Testis (tissue), 2 donors: ENCODE measurements at regions not wholly inside any gene's neighbourhood (a gene's known extent, or its start where the extent isn't known, plus 50 kb on each side); places are given as distances from the start of the nearest gene placed in this dataset.

Experiments used
- DNase-seq: peaks from one replicate; pipeline ENCODE4 v3.0.0-alpha.2; 2019
- H3K27ac ChIP-seq, 2 donors: fragments of 200-600 bp; sonication (generic); one replicate each; pipeline ENCODE4 v1.5.1; 2019
- H3K27me3 ChIP-seq: fragments of 200-600 bp; sonication (generic); one replicate; pipeline ENCODE4 v1.5.1; 2019
- H3K36me3 ChIP-seq: fragments of 200-600 bp; sonication (generic); one replicate; pipeline ENCODE4 v1.5.1; 2017; ENCODE audit warnings: low read depth; ENCODE audit errors: missing control alignments
- H3K4me1 ChIP-seq: fragments of 200-600 bp; sonication (generic); one replicate; pipeline ENCODE4 v1.5.1; 2019
- H3K4me3 ChIP-seq, 2 donors: fragments of 200-600 bp; sonication (generic); one replicate each; pipeline ENCODE4 v1.5.1; 2017 to 2019
- H3K9me3 ChIP-seq: fragments of 200-600 bp; sonication (generic); one replicate; pipeline ENCODE4 v1.5.1; 2017
- POLR2A ChIP-seq: fragments of 450-650 bp; IDR thresholded peaks from one replicate; pipeline ENCODE4 v1.6.1; 2017; ENCODE audit warnings: antibody characterized with exemption, mild to moderate bottlenecking, moderate library complexity
- WGBS, 2 donors: methylation state at CpG; one replicate each; pipeline ENCODE4 v1.1.5; 2018; 5-methylcytosine and 5-hydroxymethylcytosine counted together
- intact Hi-C: fragments of 100-400 bp; cut with DNase I; formaldehyde crosslinking; loops from one replicate; pipeline ENCODE4 v1.15.1; 2023; ENCODE audit warnings: low total_unique reads
- TF ChIP-seq, protein P1 (sequence below), 3 experiments: fragments of 450-650 bp in 2 of 3; fragments of 200-600 bp in 1 of 3; sonication (generic) in 1 of 3; IDR thresholded peaks; one replicate each; pipeline ENCODE4 v1.5.1; 2016 to 2019; ENCODE audit warnings: antibody characterized with exemption in 3 of 3, mild to moderate bottlenecking in 2 of 3, moderate library complexity in 1 of 3

DNA sequence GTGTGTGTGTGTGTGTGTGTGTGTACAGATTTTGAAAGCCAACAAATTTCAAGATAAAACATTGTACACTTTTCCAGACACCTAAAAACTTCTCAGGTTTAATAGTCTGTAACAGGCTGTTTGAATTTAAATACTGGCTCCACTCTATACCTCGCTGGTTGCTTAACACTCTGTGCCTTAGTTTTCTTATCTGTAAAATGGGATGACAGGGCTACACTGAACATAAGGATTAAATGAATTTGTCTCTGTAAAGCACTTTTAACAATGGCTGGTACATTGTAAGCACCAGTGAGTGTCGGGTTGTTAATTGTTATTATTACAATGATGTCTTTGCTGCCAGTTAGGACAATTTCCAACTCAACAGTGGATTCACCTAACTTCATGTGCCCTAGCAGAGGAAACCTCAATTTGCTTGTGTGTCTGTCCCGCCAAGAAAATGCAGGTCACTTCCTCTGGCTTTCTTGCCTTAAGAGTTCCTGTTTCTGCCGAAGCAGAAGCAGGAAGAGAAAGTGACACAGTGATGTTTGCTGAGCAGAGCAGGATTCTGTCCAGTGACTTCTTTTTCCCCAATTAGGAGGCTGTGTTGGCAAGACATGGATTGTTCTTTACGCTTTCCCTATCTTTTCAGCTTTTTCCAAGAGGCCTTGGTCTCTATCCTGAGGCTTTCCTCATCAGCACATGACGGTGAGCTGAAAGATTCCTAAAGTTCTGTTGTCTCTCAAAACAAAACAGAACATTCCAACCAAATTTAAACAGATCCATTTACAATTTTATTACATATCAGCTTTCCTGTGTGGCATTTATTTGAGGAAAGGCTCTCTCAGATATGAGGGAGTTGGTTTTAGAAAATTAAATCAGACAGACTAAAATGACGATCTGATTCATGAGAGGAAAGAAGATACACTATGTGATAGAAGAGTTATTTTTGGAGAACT lies 154.1 kb upstream of the ATP2B1 start:
- DNase-seq = peak; percentile 28
- TF ChIP-seq, protein P1, sequence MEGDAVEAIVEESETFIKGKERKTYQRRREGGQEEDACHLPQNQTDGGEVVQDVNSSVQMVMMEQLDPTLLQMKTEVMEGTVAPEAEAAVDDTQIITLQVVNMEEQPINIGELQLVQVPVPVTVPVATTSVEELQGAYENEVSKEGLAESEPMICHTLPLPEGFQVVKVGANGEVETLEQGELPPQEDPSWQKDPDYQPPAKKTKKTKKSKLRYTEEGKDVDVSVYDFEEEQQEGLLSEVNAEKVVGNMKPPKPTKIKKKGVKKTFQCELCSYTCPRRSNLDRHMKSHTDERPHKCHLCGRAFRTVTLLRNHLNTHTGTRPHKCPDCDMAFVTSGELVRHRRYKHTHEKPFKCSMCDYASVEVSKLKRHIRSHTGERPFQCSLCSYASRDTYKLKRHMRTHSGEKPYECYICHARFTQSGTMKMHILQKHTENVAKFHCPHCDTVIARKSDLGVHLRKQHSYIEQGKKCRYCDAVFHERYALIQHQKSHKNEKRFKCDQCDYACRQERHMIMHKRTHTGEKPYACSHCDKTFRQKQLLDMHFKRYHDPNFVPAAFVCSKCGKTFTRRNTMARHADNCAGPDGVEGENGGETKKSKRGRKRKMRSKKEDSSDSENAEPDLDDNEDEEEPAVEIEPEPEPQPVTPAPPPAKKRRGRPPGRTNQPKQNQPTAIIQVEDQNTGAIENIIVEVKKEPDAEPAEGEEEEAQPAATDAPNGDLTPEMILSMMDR (IDR thresholded peaks at IDR 0.05) = no peak
- TF ChIP-seq POLR2A = no peak
- no peaks in the 10 kb centered on the region for H3K36me3 ChIP-seq

DNA sequence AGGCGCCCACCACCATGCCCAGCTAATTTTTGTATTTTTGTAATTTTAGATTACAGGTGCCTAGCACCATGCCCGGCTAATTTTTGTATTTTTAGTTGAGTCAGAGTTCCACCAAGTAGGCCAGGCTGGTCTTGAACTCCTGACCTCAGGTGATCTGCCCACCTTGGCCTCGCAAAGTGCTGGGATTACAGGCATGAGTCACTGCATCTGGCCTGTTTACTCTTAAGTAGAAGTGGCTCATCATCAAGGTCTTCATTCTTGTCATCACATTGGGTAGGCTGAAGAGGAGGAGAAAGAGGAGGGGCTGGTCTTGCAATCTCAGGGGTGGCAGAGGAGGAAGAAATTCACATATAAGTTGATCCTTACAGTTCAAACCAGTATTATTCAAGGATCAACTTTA lies 152.4 kb upstream of the ATP2B1 start:
- no peaks in the 10 kb centered on the region for H3K27me3 ChIP-seq
- H3K36me3 ChIP-seq = no peaks in the 10 kb centered on the region
- intact Hi-C loops = no loop called here
- H3K27ac ChIP-seq = no peak overlapping the region
- H3K4me3 ChIP-seq = no peak overlapping the region
- H3K9me3 ChIP-seq = no peaks in the 10 kb centered on the region
- TF ChIP-seq, protein P1 (IDR thresholded peaks at IDR 0.05) = no peak
- no peak for TF ChIP-seq POLR2A
- H3K4me1 ChIP-seq = peaks cover 5% of the 10 kb centered on the region
- no peak for DNase-seq
- WGBS, 2 donors = 92 to 94% methylated on average over 3 of the region's 3 CpGs

More for the DNA sequence above, 154.1 kb upstream of the ATP2B1 start:
- H3K27me3 ChIP-seq = no peaks in the 10 kb centered on the region
- 45 to 47% methylated on average over 7 of the region's 7 CpGs for WGBS, 2 donors
- H3K4me3 ChIP-seq = no peak overlapping the region
- peaks cover 5% of the 10 kb centered on the region for H3K4me1 ChIP-seq
- H3K9me3 ChIP-seq = no peaks in the 10 kb centered on the region
- intact Hi-C loops = no loop called here
- H3K27ac ChIP-seq = peak overlapping the region in 1 of 2 donors; percentile 80

- WGBS, 2 donors = 0 to 39% methylated on average over 1 of the region's 1 CpG
- Histone ChIP-seq H3K27ac (no peak overlapping the region), H3K9me3 (no peaks in the 10 kb centered on the region), H3K27me3 (no peaks in the 10 kb centered on the region), H3K4me1 (peaks cover 5% of the 10 kb centered on the region), H3K4me3 (no peak overlapping the region), H3K36me3 (no peaks in the 10 kb centered on the region)
- intact Hi-C loops = no loop called here
- TF ChIP-seq, protein P1 (IDR thresholded peaks at IDR 0.05) = no peak
- TF ChIP-seq POLR2A = no peak
- no peak for DNase-seq
These were observed 151.0 kb upstream of the ATP2B1 start for GRCh38 chr12:89859508-89860220.

- peaks cover 5% of the 10 kb centered on the region for H3K4me1 ChIP-seq
- H3K4me3 ChIP-seq = no peak overlapping the region
- intact Hi-C loops = no loop called here
- WGBS, 2 donors = 69 to 90% methylated on average over 3 of the region's 3 CpGs
- no peak for DNase-seq
- H3K36me3 ChIP-seq = no peaks in the 10 kb centered on the region
- no peak for TF ChIP-seq POLR2A
- TF ChIP-seq, protein P1 (IDR thresholded peaks at IDR 0.05) = no peak
- H3K27ac ChIP-seq = no peak overlapping the region
- no peaks in the 10 kb centered on the region for H3K9me3 ChIP-seq
- H3K27me3 ChIP-seq = no peaks in the 10 kb centered on the region
These were observed 150.1 kb upstream of the ATP2B1 start for GRCh38 chr12:89858718-89859117.
